ENCODE measurements at regions not wholly inside any gene's neighbourhood (a gene's known extent, or its start where the extent isn't known, plus 50 kb on each side); places are given as distances from the start of the nearest gene placed in this dataset.

DNA sequence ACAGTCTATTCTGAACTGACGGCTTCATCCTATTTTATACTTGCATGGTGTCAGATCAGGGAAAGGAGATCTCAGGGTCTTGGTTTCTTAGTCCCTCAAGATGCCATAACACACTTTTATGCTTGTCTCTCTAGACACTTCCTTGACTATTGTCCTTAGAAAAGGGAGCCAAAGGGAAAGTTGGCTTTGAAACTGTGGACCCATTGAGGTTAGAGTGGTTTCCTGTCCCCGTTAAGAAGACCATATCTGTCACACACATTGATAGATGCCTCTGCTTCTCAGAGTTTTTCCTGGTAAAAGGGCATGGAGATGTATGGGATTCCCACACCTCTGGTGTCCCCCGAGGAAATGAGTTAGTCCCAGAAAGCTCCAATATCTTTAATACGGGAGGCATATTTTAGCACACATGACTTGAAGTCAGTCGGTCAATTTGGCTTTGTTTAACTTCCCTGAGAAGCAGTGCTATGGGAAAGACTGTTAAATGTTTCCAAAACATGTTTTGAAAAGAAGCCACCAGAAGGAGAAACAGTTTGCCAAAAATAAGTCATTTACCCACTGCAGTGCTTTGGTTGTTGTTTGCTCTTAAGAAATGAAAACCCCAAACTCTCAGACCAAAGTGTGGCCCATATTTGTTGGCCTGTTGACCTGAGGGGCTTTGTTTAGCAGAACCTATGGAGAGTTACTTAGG lies 133.4 kb upstream of the CXCR4 start (continued):
- TF ChIP-seq, protein P1, sequence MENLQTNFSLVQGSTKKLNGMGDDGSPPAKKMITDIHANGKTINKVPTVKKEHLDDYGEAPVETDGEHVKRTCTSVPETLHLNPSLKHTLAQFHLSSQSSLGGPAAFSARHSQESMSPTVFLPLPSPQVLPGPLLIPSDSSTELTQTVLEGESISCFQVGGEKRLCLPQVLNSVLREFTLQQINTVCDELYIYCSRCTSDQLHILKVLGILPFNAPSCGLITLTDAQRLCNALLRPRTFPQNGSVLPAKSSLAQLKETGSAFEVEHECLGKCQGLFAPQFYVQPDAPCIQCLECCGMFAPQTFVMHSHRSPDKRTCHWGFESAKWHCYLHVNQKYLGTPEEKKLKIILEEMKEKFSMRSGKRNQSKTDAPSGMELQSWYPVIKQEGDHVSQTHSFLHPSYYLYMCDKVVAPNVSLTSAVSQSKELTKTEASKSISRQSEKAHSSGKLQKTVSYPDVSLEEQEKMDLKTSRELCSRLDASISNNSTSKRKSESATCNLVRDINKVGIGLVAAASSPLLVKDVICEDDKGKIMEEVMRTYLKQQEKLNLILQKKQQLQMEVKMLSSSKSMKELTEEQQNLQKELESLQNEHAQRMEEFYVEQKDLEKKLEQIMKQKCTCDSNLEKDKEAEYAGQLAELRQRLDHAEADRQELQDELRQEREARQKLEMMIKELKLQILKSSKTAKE (IDR thresholded peaks at IDR 0.05; ENCODE audit: low read depth, poor library complexity, severe bottlenecking): no peak
- TF ChIP-seq, protein P2, sequence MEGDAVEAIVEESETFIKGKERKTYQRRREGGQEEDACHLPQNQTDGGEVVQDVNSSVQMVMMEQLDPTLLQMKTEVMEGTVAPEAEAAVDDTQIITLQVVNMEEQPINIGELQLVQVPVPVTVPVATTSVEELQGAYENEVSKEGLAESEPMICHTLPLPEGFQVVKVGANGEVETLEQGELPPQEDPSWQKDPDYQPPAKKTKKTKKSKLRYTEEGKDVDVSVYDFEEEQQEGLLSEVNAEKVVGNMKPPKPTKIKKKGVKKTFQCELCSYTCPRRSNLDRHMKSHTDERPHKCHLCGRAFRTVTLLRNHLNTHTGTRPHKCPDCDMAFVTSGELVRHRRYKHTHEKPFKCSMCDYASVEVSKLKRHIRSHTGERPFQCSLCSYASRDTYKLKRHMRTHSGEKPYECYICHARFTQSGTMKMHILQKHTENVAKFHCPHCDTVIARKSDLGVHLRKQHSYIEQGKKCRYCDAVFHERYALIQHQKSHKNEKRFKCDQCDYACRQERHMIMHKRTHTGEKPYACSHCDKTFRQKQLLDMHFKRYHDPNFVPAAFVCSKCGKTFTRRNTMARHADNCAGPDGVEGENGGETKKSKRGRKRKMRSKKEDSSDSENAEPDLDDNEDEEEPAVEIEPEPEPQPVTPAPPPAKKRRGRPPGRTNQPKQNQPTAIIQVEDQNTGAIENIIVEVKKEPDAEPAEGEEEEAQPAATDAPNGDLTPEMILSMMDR (IDR thresholded peaks at IDR 0.05 in 2 of 3, conservative IDR thresholded peaks at IDR 0.05 in 1 of 3; ENCODE audit: control insufficient read depth in 2 of 3, extremely low read depth in 1 of 3, insufficient read depth in 1 of 3, low read depth in 3 of 3, low read length in 3 of 3): no peak
- TF ChIP-seq MXI1 (IDR thresholded peaks at IDR 0.05; ENCODE audit: low read depth, low read length) (no peak), CBX3 (IDR thresholded peaks at IDR 0.05; ENCODE audit: borderline replicate concordance, low read depth) (no peak), BMI1 (IDR thresholded peaks at IDR 0.05; ENCODE audit: borderline replicate concordance) (no peak), SP1 (IDR thresholded peaks at IDR 0.05; ENCODE audit: low read depth, low read length) (no peak), RBBP5 (conservative IDR thresholded peaks at IDR 0.05) (no peak), NR2C2 (IDR thresholded peaks at IDR 0.05; ENCODE audit: borderline replicate concordance, control insufficient read depth, insufficient read length, low read depth) (no peak), CHD1 (IDR thresholded peaks at IDR 0.05; ENCODE audit: low read depth, low read length) (no peak), FOS (IDR thresholded peaks at IDR 0.05; ENCODE audit: borderline replicate concordance, extremely low read depth, insufficient read length) (no peak), JUNB (IDR thresholded peaks at IDR 0.05) (no peak), MEF2A (IDR thresholded peaks at IDR 0.05; ENCODE audit: insufficient read depth, low read depth, low read length) (no peak), MTA3 (IDR thresholded peaks at IDR 0.05; ENCODE audit: borderline replicate concordance, low read length) (no peak)
- TF ChIP-seq, protein P3, sequence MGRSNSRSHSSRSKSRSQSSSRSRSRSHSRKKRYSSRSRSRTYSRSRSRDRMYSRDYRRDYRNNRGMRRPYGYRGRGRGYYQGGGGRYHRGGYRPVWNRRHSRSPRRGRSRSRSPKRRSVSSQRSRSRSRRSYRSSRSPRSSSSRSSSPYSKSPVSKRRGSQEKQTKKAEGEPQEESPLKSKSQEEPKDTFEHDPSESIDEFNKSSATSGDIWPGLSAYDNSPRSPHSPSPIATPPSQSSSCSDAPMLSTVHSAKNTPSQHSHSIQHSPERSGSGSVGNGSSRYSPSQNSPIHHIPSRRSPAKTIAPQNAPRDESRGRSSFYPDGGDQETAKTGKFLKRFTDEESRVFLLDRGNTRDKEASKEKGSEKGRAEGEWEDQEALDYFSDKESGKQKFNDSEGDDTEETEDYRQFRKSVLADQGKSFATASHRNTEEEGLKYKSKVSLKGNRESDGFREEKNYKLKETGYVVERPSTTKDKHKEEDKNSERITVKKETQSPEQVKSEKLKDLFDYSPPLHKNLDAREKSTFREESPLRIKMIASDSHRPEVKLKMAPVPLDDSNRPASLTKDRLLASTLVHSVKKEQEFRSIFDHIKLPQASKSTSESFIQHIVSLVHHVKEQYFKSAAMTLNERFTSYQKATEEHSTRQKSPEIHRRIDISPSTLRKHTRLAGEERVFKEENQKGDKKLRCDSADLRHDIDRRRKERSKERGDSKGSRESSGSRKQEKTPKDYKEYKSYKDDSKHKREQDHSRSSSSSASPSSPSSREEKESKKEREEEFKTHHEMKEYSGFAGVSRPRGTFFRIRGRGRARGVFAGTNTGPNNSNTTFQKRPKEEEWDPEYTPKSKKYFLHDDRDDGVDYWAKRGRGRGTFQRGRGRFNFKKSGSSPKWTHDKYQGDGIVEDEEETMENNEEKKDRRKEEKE (IDR thresholded peaks at IDR 0.05): no peak
- TF ChIP-seq, protein P4, sequence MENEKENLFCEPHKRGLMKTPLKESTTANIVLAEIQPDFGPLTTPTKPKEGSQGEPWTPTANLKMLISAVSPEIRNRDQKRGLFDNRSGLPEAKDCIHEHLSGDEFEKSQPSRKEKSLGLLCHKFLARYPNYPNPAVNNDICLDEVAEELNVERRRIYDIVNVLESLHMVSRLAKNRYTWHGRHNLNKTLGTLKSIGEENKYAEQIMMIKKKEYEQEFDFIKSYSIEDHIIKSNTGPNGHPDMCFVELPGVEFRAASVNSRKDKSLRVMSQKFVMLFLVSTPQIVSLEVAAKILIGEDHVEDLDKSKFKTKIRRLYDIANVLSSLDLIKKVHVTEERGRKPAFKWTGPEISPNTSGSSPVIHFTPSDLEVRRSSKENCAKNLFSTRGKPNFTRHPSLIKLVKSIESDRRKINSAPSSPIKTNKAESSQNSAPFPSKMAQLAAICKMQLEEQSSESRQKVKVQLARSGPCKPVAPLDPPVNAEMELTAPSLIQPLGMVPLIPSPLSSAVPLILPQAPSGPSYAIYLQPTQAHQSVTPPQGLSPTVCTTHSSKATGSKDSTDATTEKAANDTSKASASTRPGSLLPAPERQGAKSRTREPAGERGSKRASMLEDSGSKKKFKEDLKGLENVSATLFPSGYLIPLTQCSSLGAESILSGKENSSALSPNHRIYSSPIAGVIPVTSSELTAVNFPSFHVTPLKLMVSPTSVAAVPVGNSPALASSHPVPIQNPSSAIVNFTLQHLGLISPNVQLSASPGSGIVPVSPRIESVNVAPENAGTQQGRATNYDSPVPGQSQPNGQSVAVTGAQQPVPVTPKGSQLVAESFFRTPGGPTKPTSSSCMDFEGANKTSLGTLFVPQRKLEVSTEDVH (IDR thresholded peaks at IDR 0.05; ENCODE audit: low read depth, partially characterized antibody): no peak

Measured in GM12878 (cell line).